ENCODE measurements at regions not wholly inside any gene's neighbourhood (a gene's known extent, or its start where the extent isn't known, plus 50 kb on each side); places are given as distances from the start of the nearest gene placed in this dataset.

DNA sequence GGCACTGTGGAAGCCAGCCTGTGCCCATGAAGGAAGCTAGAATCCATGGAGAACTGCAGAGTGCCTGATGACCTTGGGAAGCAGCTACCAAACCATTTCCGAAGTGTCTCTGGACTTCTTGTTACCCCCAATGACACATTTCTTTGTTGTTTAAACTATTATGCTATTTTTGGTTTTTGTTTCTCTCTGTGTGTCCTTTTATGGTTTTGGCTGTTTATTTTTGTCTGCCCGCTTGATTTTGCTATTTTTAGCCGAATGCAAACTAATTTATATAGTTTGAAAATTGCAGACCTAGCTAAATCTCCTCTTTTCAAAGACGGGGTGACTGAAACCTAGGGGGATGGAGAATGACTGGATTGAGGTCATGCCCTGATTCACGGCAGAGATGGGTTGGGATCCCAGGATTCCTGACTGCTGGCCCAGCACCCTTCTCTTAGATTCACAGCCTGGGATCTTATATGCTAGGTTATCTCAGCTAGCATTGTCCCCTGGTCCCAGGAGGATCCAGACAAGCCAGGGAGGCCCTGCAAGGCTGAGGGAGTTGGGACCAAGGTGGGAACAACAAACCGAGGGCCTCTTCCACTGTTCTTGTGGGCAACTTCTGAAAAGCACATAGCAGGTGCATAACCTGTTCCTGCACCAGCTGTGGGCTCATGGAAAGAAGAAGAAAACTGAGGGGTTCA is 116.3 kb upstream of the HAAO start:
- TF ChIP-seq EZH2 (IDR thresholded peaks at IDR 0.05; ENCODE audit: insufficient read depth, poor library complexity, severe bottlenecking) (no peak), EZH2phosphoT487 (IDR thresholded peaks at IDR 0.05; ENCODE audit: insufficient read depth, low read depth) (no peak)
